HG02970 (cell line): ENCODE measurements at regions not wholly inside any gene's neighbourhood (a gene's known extent, or its start where the extent isn't known, plus 50 kb on each side); places are given as distances from the start of the nearest gene placed in this dataset.
"Not testable (repeated sequence)": the region's sequence is repeated elsewhere in the genome, so short reads cannot be mapped to it uniquely, and the experiment has no call there.

ENCODE experiments used
- ATAC-seq: cut with Tn5 transposase; IDR thresholded peaks from one replicate; pipeline ENCODE4 v1.9.1; 2021; ENCODE audit warnings: mild to moderate bottlenecking, moderate library complexity, moderate number of reproducible peaks; ENCODE audit not compliant: unreplicated experiment, low FRiP score

DNA sequence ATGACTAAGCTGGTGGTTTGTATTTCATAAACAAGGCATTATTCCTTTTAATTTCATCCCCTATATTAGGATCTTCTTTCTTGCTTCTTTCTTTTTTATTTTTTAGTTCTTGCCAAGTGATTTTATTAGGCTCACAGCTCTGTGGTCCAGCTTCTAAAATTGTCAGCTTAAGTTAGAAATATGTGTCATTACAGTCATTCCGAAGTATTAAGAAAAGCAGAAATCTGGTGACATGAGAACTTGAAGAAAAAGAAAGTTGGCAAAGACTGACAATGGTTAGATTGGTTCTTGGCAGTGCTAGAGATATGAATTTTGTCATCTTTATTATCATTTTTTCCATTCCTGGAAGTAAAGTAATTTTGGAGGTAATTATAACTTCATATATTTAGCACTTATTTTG is 166.5 kb upstream of the PRR16 start:
- no peak for ATAC-seq

DNA sequence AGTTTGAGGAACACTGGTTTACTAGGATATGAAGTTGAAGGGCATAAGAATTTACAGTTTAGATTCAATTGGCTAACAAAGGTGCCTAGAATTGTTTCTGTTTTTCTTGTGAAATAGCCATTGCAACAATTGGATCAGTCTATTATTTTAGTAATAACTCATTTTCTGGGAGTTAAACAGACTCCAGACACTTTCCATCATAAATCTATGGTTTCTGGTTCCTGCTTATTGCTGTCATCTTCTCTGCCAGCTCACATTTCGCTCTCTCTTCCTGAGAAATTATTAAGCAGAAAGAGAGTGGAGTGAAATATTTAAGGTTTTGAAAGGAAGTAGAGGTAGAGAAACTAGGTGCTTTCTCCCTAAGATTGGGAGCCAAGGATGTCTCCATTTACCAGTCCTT is 165.1 kb upstream of the PRR16 start:
- no peak for ATAC-seq

DNA sequence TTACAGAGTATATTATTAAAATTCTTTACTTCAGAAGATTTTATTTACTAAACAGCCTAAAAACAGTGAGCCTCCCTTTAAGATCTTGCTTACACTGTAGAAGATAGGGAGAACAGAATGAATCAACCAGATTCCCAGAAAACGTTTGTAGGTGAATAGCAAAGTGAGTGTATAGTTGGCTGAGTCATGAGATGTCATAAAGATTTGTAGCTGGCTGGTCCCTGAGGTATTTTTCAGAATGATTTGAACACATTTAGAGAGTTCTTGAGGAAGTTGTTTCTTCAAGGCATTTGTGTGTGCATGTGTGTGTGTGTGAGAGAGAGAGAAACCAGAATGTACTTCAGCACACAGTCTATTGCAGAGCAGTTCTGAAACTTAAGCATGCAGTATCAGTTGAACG is 159.4 kb upstream of the PRR16 start:
- ATAC-seq: no peak

DNA sequence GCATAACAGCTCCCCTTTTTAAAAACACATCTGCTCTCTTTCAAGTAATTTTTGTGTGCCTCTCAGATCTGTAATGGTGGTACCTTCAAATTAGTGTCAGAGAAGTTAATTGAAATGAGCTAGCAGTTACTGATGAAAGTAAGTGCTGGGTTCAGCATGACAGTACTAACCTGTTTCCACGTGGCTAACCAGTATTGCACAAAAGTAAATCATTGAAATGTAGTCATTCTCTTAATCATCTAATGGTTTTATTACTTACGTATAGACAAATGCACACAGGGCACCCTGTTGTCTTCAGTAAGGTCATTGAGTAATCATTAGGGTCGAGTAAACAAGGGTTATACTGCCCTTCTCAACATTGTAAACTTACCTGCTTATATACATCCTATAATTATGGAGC is 157.8 kb upstream of the PRR16 start:
- ATAC-seq: no peak

DNA sequence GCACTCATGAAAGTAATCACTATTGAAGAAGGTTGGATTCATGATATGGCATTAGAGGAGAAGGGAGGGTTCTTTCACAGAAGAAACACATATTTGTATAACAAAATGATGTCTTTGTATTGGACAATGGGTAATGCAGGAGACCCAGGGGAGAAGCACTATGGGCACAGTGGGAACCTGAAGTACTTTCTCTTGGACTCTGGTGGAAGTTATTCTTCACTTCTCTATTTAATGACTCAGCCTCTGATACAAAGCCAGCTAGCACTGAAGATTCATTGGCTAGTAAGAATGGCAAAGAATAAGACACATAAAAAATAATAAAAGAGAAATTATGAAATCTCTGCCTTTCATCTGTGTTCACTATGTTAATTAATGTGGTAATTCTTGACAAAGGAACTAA is 149.9 kb upstream of the PRR16 start:
- ATAC-seq: no peak

DNA sequence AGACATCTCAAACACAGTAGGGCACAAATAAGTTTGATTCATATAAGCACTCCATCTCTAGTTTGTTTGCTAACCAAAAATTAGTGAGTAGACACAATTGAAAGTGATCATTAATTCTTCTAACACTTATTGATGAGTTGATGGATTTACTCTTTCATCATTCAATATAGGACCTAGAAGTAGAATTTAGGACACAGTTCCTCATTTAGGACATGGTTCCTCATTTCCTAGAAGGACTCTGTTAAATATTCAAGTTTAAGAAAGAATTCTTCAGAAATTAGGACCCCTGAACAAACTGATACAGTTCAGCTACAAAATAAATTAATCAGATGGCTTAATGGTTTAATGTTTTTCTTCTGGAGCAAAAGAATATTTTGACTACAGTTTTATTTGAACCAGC is 143.5 kb upstream of the PRR16 start:
- ATAC-seq: no peak

DNA sequence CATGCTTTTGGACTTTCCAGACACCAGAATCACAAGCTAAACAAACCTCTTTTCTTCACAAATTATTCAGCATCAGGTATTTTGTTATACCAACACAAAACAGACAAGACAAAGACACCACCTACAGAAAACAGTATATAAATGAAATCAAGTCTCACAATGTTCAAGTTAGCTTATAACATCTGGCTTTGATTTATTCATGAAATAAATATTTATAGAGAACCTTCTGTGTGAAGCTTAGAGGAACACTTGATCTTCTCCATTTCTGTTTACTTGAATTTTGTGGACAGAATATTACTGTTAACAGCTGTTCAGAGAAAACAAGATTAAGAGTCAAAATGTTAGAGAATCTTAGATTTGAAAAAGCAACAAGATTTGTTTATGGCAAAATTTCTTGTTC is 137.4 kb upstream of the PRR16 start:
- no peak for ATAC-seq

DNA sequence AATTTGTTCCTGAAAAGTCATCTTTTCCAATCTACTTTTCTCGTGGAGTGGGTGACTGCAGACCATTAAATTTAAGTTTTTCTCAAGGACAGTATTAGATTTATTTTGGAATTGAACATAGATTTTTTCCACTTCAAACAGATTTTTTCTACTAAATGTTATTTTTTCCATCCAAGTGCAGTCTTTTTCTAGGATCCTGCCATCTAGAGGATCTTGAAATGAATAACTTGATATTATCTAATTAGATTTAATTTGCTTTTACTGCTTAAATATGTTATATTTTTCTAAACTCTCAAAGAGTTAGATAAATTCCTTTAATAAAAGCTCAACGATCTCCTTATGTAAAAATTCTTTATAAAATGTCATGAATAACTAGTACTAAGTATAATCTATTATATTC is 136.9 kb upstream of the PRR16 start:
- ATAC-seq: no peak

DNA sequence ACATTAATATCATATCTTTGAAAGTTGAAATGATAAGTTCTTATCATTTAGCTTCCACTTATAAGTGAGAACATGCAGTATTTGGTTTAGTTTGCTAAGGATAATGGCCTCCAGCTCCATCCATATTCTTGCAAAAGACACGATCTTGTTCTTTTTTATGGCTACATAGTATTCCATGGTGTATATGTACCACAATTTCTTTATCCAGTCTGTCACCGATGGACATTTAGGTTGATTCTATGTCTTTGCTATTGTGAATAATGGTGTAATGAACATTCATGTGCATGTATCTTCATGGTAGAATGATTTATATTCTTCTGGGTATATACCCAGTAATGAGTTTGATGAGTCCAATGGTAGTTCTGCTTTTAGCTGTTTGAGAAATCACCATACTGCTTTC is 135.0 kb upstream of the PRR16 start:
- ATAC-seq: no peak

DNA sequence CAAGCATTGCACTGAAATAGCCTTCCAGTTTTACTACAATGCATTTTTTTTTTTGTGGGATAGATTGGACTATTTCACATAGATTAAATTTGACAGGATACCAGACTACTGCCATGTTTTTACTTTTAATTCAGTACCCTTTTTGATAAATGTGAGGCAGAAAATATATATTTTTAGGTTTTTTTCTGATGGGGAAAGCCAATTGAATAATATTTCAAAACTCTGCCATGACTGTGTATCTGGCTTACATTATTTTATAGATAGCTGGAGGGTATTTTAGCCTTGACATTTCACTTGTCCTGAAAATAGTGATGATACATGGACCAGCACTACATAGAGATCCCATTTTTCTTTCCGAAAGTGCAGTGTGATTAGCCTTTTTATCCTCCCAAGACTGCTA is 133.5 kb upstream of the PRR16 start:
- ATAC-seq: no peak

DNA sequence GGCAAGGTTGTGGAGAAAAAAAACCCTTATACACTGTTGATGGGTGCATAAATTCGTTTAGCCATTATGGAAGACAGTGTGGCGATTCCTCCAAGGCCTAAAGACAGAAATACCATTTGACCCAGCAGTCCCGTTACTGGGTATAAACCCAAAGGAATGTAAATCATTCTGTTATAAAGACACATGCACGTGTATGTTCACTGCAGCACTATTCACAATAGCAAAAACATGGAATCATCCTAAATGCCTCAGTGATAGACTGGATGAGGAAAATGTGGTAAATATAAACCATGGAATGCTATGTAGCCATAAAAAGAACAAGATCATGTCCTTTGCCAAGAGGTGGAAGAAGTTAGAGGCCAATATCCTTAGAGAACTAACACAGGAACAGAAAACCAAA is 119.9 kb upstream of the PRR16 start:
- ATAC-seq: no peak

DNA sequence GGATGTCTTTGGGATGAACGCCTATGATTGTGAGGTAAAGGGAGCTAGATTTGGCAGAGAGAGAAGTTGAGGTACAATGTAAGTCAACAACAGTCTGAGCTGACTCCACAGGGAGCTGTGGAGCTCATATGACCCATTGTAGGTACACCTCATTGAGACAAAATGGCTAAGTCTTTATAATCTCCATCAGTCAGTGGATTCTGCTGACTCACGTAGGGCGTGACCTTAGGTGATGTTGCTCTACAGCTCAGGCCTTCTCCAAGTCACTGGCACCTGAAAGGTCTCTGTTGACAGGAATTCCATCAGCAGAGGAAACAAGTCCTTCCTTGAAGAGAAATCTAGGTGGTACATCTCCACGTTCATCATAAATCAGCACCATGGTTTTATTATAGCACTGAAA is 118.2 kb upstream of the PRR16 start:
- ATAC-seq: no peak

DNA sequence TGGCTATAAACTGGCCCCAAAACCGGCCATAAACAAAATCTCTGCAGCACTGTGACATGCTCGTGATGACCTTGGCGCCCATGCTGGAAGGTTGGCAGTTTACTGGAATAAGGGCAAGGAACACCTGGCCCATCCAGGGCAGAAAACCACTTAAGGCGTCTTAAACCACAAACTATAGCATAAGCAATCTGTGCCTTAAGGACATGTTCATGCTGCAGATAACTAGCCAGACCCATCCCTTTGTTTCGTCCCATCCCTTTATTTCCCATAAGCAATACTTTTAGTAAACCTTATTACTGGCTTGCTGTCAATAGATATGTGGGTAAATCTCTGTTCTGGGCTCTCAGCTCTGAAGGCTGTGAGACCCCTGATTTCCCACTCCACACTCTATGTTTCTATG is 113.0 kb upstream of the PRR16 start:
- ATAC-seq: not testable (repeated sequence)

DNA sequence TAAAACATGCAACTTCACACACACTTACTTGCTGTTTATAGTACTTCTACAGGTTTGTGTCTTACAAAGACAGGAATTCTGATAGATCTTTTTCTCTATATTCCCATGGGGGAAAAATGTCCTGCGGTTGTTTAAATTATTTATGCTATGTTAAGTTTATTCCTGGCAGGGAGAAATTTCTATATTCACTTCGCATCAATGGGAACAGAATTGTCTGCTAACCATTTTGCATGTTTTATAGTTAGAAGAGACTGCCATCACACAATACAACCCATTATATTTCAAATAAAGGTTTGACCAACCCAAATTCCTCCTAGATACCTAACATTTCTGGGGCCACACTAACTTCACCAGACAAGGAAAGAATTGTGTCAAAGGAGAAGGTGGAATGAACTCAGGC is 110.0 kb upstream of the PRR16 start:
- ATAC-seq: no peak

DNA sequence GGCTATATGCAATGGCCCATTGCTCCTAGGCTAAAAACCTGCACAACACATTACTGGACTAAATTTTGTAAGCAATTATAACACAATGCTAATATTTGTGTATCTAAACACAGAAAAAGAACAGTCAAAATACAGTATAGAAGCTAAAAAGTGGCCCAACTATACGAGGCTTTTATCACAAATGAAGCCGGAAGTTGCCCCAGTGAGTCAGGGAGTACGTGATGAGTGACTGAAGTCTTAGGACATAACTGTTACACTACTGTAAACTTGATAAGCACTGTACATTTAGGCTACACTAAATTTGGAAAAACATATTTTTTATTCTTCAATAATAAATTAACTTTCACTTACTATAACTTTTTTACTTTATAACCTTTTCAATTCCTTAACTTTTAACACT is 105.2 kb upstream of the PRR16 start:
- ATAC-seq: no peak

DNA sequence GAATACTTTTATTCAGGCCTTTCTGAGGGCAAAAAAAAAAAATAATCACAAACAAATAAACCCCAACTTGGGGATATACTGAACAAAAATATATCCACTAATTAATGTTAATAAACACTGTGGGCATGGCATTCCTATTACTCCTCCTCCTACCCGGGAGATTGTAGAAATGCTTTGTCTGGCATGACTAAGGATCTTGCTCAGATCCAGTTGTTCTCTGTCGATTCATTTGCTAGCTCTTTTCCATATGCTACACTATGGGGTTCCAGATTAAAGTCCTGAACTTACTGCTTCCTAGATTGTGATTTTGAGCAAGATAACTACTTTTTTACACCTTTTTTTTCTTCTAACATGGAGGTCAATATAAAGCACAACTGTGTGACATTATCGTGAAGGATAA is 102.2 kb upstream of the PRR16 start:
- ATAC-seq: no peak

DNA sequence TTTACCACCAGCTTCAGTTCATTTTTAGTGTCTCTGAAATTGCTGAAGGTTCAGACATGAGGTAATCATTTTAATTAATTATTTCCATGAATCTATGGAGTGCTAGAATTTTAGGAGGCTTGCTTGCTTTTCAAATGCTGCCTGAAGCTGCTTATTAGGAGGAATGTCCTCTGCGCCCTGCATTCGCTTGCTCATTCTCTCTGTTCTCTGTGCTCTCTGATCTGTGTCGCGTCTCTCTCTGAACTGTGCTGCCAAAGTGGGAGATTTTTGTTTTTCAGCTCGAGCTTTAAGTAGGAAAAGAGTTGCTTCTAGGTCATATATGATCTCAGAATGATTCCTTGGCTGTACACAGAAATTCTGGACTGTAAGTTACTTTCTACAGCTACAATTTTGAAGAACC is 101.7 kb upstream of the PRR16 start:
- ATAC-seq: no peak

DNA sequence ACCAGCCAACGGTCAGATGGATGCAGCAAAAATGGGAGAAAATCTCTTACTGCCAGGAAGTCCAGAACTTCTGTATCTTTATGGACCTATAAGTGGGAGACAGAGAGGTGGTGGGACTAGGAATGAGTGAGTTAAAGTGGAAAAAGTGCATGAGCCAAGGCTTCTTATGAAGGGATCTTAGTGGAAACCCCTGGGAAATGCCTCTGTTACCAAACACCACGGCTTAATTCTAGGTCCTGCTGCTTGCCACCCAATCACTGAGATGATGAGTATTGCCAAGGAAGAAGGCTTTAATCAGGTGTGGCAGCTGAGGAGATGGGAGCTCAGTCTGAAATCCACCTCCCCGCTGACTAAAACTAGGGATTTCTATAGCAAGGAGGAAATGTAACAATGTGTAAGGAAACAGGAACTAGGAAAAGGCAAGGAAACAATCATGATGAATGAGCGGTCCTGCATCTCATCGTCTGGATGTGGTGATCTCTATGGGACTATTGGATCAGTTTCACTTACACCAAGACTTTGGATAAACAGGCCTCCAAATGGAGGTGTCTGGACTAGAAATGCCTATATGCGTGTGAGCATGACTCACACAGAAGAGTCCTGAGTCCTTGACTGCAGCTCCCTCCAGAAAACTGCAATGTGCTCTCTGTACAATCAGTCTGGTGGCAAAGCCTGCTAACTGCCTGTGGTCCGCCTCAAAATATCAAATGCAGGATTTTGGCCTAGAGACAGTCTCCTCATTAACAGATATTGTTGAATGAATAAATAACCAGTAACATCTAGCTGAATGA is 98.2 kb upstream of the PRR16 start:
- no peak for ATAC-seq

DNA sequence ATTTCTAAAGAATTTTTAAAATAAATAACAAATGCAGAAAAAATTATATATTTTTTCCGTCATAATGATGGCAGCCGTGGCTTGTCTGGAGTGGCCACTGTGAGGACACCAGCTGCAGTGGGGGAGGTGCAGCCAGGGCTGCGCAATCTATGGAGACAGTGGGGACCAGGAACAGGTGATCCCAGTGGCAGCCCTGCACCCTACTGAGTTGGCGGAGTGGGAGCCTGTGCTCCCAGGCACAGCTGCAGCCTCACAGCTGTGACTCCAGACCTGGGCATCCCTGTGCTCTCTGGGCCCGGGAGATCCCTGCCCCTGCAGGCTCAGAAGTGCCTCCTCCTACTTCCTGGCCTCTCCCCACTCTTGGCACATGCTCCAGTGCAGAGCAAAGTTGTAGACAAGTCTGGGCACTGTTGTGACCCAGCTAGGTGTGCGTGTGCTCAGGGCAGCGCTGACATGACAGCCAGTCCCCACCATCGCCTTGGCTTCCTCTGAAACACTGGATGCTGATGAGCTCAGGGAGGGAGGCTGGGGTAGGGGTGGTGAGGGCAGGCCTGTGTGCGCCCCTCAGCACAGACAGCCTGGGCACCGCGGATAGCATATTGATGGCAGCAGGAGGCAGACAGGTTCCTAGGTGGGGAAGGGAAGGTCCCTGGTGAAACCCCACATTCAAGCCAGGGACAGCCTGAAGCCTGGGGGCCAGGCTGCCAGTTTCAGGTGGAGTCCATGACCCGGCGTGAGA is 96.0 kb upstream of the PRR16 start:
- no peak for ATAC-seq

DNA sequence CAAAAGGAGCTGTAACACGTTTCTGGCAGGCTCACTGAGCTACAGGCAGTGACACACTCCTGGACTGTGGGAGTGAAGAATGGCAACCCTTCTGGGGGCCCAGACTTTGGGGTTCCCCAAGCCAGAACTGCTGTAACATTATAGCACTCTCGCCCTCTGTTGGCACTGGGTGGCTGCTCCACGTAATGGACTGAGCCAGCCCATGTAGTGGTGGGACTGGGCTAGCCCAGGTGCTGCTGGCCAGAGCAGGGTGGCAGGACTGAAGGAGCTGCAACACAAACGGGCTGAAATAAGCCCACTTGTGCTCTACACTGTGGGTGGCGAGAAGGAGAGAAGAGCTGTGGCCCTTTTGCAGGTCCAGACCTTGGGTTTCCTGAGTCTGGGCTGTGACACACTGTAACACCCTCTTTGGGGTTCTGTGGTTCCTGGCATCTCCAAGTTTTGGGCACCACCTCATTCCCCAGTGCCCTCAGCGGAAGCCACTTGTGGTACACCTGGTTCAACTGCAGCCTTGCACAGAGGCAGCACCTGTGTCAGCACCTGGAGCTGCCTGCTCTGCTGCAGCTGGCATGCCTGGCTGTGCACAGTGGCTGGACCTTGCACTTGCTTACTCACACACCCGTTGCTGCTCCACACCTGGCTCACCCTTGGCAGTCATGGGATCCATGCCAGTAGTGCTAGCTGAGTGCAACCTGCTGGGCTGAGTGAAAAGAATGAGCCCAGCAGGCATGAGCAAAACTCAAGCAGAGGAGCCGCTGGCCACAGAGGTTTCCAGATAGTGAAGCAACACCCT is 95.0 kb upstream of the PRR16 start:
- no peak for ATAC-seq

DNA sequence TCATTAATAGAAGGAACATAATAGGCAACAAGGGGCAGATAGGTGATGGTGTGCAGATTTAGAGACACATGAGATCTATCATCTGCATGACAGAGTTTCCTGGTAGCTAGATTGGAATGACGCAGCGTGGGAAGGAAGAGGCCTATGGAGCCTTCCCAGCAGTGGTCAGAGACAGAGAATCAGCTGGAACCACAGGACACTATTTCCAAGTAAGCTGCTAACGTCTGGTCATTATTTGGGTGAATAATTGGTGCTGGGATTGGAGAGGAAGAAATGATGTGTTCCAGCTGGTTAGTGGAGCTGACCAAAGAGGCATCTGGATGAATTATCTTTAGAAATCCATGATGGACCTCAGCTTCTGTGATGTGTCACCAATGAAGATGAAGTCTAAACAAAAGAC is 91.2 kb upstream of the PRR16 start:
- no peak for ATAC-seq
